Tibial artery (tissue), 4 donors: ENCODE measurements at regions not wholly inside any gene's neighbourhood (a gene's known extent, or its start where the extent isn't known, plus 50 kb on each side); places are given as distances from the start of the nearest gene placed in this dataset.

Experiments used
- DNase-seq, 2 donors: peaks; one replicate each; pipeline ENCODE4 v3.0.0-alpha.2; 2019
- H3K27ac ChIP-seq, 2 donors: fragments of 200-600 bp; sonication (generic) in 1 of 2; 1 replicate in 1 of 2; 2 replicates in 1 of 2; pipeline ENCODE4 v1.5.1; 2018 to 2019; ENCODE audit warnings: mild to moderate bottlenecking in 1 of 2
- H3K27me3 ChIP-seq, 2 donors: fragments of 200-600 bp; sonication (generic) in 1 of 2; one replicate each; pipeline versions ENCODE4 v1.5.1 to v1.6.0; 2016 to 2019
- H3K36me3 ChIP-seq, 3 donors: fragments of 200-600 bp; sonication (generic) in 2 of 3; one replicate each; pipeline ENCODE4 v1.5.1; 2016 to 2019; ENCODE audit warnings: mild to moderate bottlenecking in 2 of 3
- H3K4me1 ChIP-seq, 4 donors: fragments of 200-600 bp; sonication (generic) in 2 of 4; 1 replicate in 3 of 4; 2 replicates in 1 of 4; pipeline ENCODE4 v1.5.1; 2016 to 2019
- H3K4me3 ChIP-seq, 2 donors: fragments of 200-600 bp; sonication (generic) in 1 of 2; 1 replicate in 1 of 2; 2 replicates in 1 of 2; pipeline ENCODE4 v1.5.1; 2018 to 2019; ENCODE audit warnings: mild to moderate bottlenecking in 2 of 2
- H3K9me3 ChIP-seq, 3 donors: fragments of 200-600 bp; sonication (generic) in 1 of 3; one replicate each; pipeline ENCODE4 v1.5.1; 2016 to 2019
- CTCF ChIP-seq, 2 experiments: fragments of 200-600 bp in 1 of 2; fragments of 450-650 bp in 1 of 2; IDR thresholded peaks; one replicate each; pipeline ENCODE4 v1.5.1; 2017 to 2019; ENCODE audit warnings: antibody characterized with exemption in 2 of 2, mild to moderate bottlenecking in 1 of 2, moderate library complexity in 1 of 2
- intact Hi-C: fragments of 100-400 bp; cut with DNase I; formaldehyde crosslinking; loops from one replicate; pipeline ENCODE4 v1.15.0; 2023; ENCODE audit warnings: low total_unique reads

GRCh38 chr6:139569566-139569965 lies 195.1 kb upstream of the CITED2 start:
- Histone ChIP-seq H3K4me1 (peaks cover 0 to 15% (median 5%) of the 10 kb centered on the region in 4 donors), H3K36me3 (no peaks in the 10 kb centered on the region), H3K9me3 (no peaks in the 10 kb centered on the region), H3K27ac (no peak overlapping the region), H3K27me3 (no peaks in the 10 kb centered on the region), H3K4me3 (no peak overlapping the region)
- intact Hi-C loops, result no loop called here
- no peak for DNase-seq
- TF ChIP-seq CTCF (IDR thresholded peaks at IDR 0.05), result no peak

GRCh38 chr6:139568956-139569538 lies 194.6 kb upstream of the CITED2 start:
- Histone ChIP-seq H3K4me1 (peaks cover 0 to 15% (median 5%) of the 10 kb centered on the region in 4 donors), H3K27me3 (no peaks in the 10 kb centered on the region), H3K9me3 (no peaks in the 10 kb centered on the region), H3K36me3 (no peaks in the 10 kb centered on the region), H3K4me3 (no peak overlapping the region), H3K27ac (no peak overlapping the region)
- no peak for DNase-seq
- intact Hi-C loops, result no loop called here
- TF ChIP-seq CTCF (IDR thresholded peaks at IDR 0.05), result no peak

- TF ChIP-seq CTCF (IDR thresholded peaks at IDR 0.05), result no peak
- Histone ChIP-seq H3K27me3 (no peaks in the 10 kb centered on the region), H3K27ac (no peak overlapping the region), H3K9me3 (no peaks in the 10 kb centered on the region), H3K4me3 (no peak overlapping the region), H3K4me1 (peaks cover 0 to 15% (median 5%) of the 10 kb centered on the region in 4 donors), H3K36me3 (no peaks in the 10 kb centered on the region)
- intact Hi-C loops, result no loop called here
- DNase-seq, result no peak
These were observed 193.9 kb upstream of the CITED2 start for GRCh38 chr6:139568151-139568955.

GRCh38 chr6:139567095-139567494 lies 192.6 kb upstream of the CITED2 start:
- Histone ChIP-seq H3K27ac (no peak overlapping the region), H3K4me3 (no peak overlapping the region), H3K4me1 (peaks cover 0 to 15% (median 5%) of the 10 kb centered on the region in 4 donors), H3K36me3 (no peaks in the 10 kb centered on the region), H3K27me3 (no peaks in the 10 kb centered on the region), H3K9me3 (no peaks in the 10 kb centered on the region)
- no peak for DNase-seq
- TF ChIP-seq CTCF (IDR thresholded peaks at IDR 0.05), result no peak
- intact Hi-C loops, result no loop called here

DNA sequence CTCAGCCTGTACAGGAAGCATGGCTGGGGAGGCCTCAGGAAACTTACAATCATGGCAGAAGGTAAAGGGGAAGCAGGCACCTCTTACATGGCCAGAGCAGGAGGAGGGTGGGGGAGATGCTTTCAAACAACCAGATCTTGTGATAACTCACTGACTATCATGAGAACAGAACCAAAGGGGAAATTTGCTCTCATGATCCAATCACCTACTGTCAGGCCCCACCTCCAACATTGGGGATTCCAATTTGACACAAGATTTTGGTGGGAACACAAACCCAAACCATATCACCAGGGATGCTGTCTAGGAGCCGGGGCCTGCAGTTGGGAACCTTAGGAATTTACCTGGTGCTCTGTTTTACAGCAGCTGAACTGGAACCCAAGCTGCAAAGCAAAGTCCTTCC lies 191.1 kb upstream of the CITED2 start:
- Histone ChIP-seq H3K4me3 (no peak overlapping the region), H3K9me3 (no peaks in the 10 kb centered on the region), H3K4me1 (peaks cover 0 to 15% (median 5%) of the 10 kb centered on the region in 4 donors), H3K27me3 (no peaks in the 10 kb centered on the region), H3K27ac (no peak overlapping the region), H3K36me3 (no peaks in the 10 kb centered on the region)
- intact Hi-C loops, result no loop called here
- DNase-seq, result no peak
- TF ChIP-seq CTCF (IDR thresholded peaks at IDR 0.05), result no peak
